Astrocyte (in vitro differentiated cells and primary cell): ENCODE measurements at regions not wholly inside any gene's neighbourhood (a gene's known extent, or its start where the extent isn't known, plus 50 kb on each side); places are given as distances from the start of the nearest gene placed in this dataset.

Source experiments
- DNase-seq: peaks from one replicate; pipeline ENCODE4 v3.0.0-alpha.2; 2010; ENCODE audit warnings: low read depth
- FAIRE-seq: peaks from 2 replicates; lab custom pipeline; 2011; peaks lifted over from hg19 to GRCh38; lab: Jason Lieb, UNC
- H2AFZ ChIP-seq: 2 replicates; pipeline ENCODE4 v1.6.0; 2012; ENCODE audit warnings: low read depth, low read length, inconsistent platforms
- H3K27ac ChIP-seq: 2 replicates; pipeline ENCODE4 v1.5.1; 2011; ENCODE audit warnings: low read depth, low read length, inconsistent platforms
- H3K27me3 ChIP-seq: 2 replicates; pipeline ENCODE4 v1.6.0; 2011; ENCODE audit warnings: low read length, inconsistent platforms; ENCODE audit not compliant: insufficient read depth
- H3K36me3 ChIP-seq: 2 replicates; pipeline ENCODE4 v1.5.1; 2011; ENCODE audit warnings: low read length, inconsistent platforms; ENCODE audit not compliant: insufficient read depth
- H3K4me1 ChIP-seq: 2 replicates; pipeline ENCODE4 v1.5.1; 2011; ENCODE audit warnings: low read length, inconsistent platforms; ENCODE audit not compliant: insufficient read depth
- H3K4me2 ChIP-seq: 2 replicates; pipeline ENCODE4 v1.6.0; 2012; ENCODE audit warnings: low read length, inconsistent platforms
- H3K4me3 ChIP-seq: 2 replicates; pipeline ENCODE4 v1.5.1; 2011; ENCODE audit warnings: low read depth, mild to moderate bottlenecking, low read length, inconsistent platforms; ENCODE audit not compliant: insufficient read depth
- H3K79me2 ChIP-seq: 2 replicates; pipeline ENCODE4 v1.6.0; 2012; ENCODE audit warnings: mild to moderate bottlenecking, low read length, inconsistent platforms; ENCODE audit not compliant: insufficient read depth
- H3K9ac ChIP-seq: 2 replicates; pipeline ENCODE4 v1.6.0; 2012; ENCODE audit warnings: mild to moderate bottlenecking, low read length, inconsistent platforms
- H3K9me3 ChIP-seq: 2 replicates; pipeline ENCODE4 v1.5.1; 2012; ENCODE audit warnings: low read depth, mild to moderate bottlenecking, low read length, inconsistent platforms; ENCODE audit not compliant: insufficient read depth
- H4K20me1 ChIP-seq: 2 replicates; pipeline ENCODE4 v1.6.0; 2012; ENCODE audit warnings: low read length, inconsistent platforms; ENCODE audit not compliant: insufficient read depth
- H3K27ac Mint-ChIP-seq: one replicate; pipeline ENCODE4 v1.8.0; 2021; ENCODE audit warnings: mild to moderate bottlenecking, mixed read lengths; ENCODE audit not compliant: unreplicated experiment
- H3K27me3 Mint-ChIP-seq: one replicate; pipeline ENCODE4 v1.8.0; 2021; ENCODE audit warnings: low read depth, mixed read lengths; ENCODE audit not compliant: unreplicated experiment
- H3K36me3 Mint-ChIP-seq: one replicate; pipeline ENCODE4 v1.8.0; 2021; ENCODE audit warnings: low read depth, mixed read lengths; ENCODE audit not compliant: unreplicated experiment
- H3K4me1 Mint-ChIP-seq: one replicate; pipeline ENCODE4 v1.8.0; 2021; ENCODE audit warnings: low read depth, mixed read lengths; ENCODE audit not compliant: unreplicated experiment
- H3K4me3 Mint-ChIP-seq: one replicate; pipeline ENCODE4 v1.8.0; 2021; ENCODE audit warnings: mild to moderate bottlenecking, moderate library complexity, mixed read lengths; ENCODE audit not compliant: unreplicated experiment
- H3K9me3 Mint-ChIP-seq: one replicate; pipeline ENCODE4 v1.8.0; 2021; ENCODE audit warnings: mild to moderate bottlenecking, mixed read lengths; ENCODE audit not compliant: unreplicated experiment
- CTCF ChIP-seq: IDR thresholded peaks from 2 replicates; pipeline ENCODE4 v1.5.1; 2011; ENCODE audit warnings: low read depth, mild to moderate bottlenecking, inconsistent platforms, low read length, moderate library complexity; ENCODE audit not compliant: insufficient read depth
- EZH2 ChIP-seq: IDR thresholded peaks from 2 replicates; pipeline ENCODE4 v1.6.1; 2012; ENCODE audit warnings: mild to moderate bottlenecking, low read length, inconsistent platforms; ENCODE audit not compliant: insufficient read depth

- Histone ChIP-seq H3K4me3 (no peak overlapping the region), H3K4me2 (no peak overlapping the region), H4K20me1 (no peaks in the 10 kb centered on the region), H3K27ac (no peak overlapping the region), H3K4me1 (no peaks in the 10 kb centered on the region), H3K79me2 (no peaks in the 10 kb centered on the region), H3K9me3 (no peaks in the 10 kb centered on the region), H3K9ac (no peak overlapping the region), H3K36me3 (no peaks in the 10 kb centered on the region), H2AFZ (no peak overlapping the region), H3K27me3 (no peaks in the 10 kb centered on the region)
- TF ChIP-seq EZH2 (no peak), CTCF (no peak)
- H3K9me3 Mint-ChIP-seq, result no peaks in the 10 kb centered on the region
- peaks cover 2% of the 10 kb centered on the region for H3K27me3 Mint-ChIP-seq
- no peaks in the 10 kb centered on the region for H3K4me1 Mint-ChIP-seq
- H3K36me3 Mint-ChIP-seq, result peaks cover 11% of the 10 kb centered on the region
- H3K4me3 Mint-ChIP-seq, result no peak overlapping the region
- H3K27ac Mint-ChIP-seq, result no peak overlapping the region
- FAIRE-seq (no peak), DNase-seq (no peak)
Measured at GRCh38 chr3:124483915-124484470, 246.3 kb upstream of the UMPS start.

- H3K36me3 Mint-ChIP-seq, result peaks cover 20% of the 10 kb centered on the region
- no peak for TF ChIP-seq EZH2
- TF ChIP-seq CTCF, result no peak
Measured at GRCh38 chr3:124486324-124486723, 243.9 kb upstream of the UMPS start.

DNA sequence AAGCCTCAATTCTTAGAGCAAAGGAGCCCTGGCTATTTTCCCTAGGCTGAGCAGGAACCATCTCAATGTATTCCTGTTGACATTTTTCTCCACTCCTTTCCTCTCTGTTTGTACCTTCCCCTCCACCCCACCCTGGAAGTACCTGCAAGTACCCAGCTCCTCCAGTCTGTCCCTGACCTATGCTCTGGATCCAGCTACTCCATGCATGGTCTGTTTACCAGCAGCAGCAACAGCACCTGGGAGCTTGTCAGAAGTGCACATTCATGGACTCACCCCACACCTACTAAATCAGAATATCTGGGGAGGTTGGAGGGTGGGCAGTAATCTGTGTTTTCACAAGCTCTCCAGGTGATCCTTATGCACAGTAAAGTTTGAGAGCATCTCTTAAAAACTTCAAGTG lies 240.7 kb upstream of the UMPS start:
- H3K4me2 ChIP-seq, result no peak overlapping the region
- H3K9me3 ChIP-seq, result no peaks in the 10 kb centered on the region
- Mint-ChIP-seq H3K36me3 (peaks cover 25% of the 10 kb centered on the region), H3K27me3 (peaks cover 2% of the 10 kb centered on the region), H3K27ac (no peak overlapping the region), H3K4me1 (no peaks in the 10 kb centered on the region), H3K9me3 (no peaks in the 10 kb centered on the region), H3K4me3 (no peak overlapping the region)
- no peaks in the 10 kb centered on the region for H3K27me3 ChIP-seq
- H3K79me2 ChIP-seq, result no peaks in the 10 kb centered on the region
- DNase-seq, result no peak
- H3K27ac ChIP-seq, result no peak overlapping the region
- no peak for FAIRE-seq
- no peak overlapping the region for H2AFZ ChIP-seq
- H3K9ac ChIP-seq, result no peak overlapping the region
- no peak overlapping the region for H3K4me3 ChIP-seq
- no peaks in the 10 kb centered on the region for H3K4me1 ChIP-seq
- H3K36me3 ChIP-seq, result no peaks in the 10 kb centered on the region
- no peak for TF ChIP-seq CTCF
- no peak for TF ChIP-seq EZH2
- H4K20me1 ChIP-seq, result no peaks in the 10 kb centered on the region

More at GRCh38 chr3:124486324-124486723, 243.9 kb upstream of the UMPS start:
- no peak overlapping the region for H3K9ac ChIP-seq
- H2AFZ ChIP-seq, result no peak overlapping the region
- no peak for FAIRE-seq
- H3K79me2 ChIP-seq, result no peaks in the 10 kb centered on the region
- H4K20me1 ChIP-seq, result no peaks in the 10 kb centered on the region
- H3K4me2 ChIP-seq, result no peak overlapping the region
- H3K4me3 ChIP-seq, result no peak overlapping the region
- no peaks in the 10 kb centered on the region for H3K4me1 ChIP-seq
- H3K9me3 ChIP-seq, result no peaks in the 10 kb centered on the region
- no peaks in the 10 kb centered on the region for H3K36me3 ChIP-seq
- Mint-ChIP-seq H3K27me3 (peaks cover 2% of the 10 kb centered on the region), H3K27ac (no peak overlapping the region), H3K9me3 (no peaks in the 10 kb centered on the region), H3K4me1 (no peaks in the 10 kb centered on the region), H3K4me3 (no peak overlapping the region)
- no peak overlapping the region for H3K27ac ChIP-seq
- no peaks in the 10 kb centered on the region for H3K27me3 ChIP-seq
- no peak for DNase-seq
